MM.1S (cell line): ENCODE measurements at regions not wholly inside any gene's neighbourhood (a gene's known extent, or its start where the extent isn't known, plus 50 kb on each side); places are given as distances from the start of the nearest gene placed in this dataset.

ENCODE experiments used
- EZH2 ChIP-seq: fragments of 300-600 bp; sonication (generic); optimal IDR thresholded peaks from 2 replicates; pipeline ENCODE3; 2017; ENCODE audit warnings: low read depth, mild to moderate bottlenecking, antibody characterized with exemption, low read length, mixed read lengths
- TF ChIP-seq, protein P1 (sequence below): fragments of 300-600 bp; sonication (generic); IDR thresholded peaks from 2 replicates; pipeline ENCODE4 v1.5.1; 2016; ENCODE audit warnings: antibody characterized with exemption, low read length, mixed read lengths

DNA sequence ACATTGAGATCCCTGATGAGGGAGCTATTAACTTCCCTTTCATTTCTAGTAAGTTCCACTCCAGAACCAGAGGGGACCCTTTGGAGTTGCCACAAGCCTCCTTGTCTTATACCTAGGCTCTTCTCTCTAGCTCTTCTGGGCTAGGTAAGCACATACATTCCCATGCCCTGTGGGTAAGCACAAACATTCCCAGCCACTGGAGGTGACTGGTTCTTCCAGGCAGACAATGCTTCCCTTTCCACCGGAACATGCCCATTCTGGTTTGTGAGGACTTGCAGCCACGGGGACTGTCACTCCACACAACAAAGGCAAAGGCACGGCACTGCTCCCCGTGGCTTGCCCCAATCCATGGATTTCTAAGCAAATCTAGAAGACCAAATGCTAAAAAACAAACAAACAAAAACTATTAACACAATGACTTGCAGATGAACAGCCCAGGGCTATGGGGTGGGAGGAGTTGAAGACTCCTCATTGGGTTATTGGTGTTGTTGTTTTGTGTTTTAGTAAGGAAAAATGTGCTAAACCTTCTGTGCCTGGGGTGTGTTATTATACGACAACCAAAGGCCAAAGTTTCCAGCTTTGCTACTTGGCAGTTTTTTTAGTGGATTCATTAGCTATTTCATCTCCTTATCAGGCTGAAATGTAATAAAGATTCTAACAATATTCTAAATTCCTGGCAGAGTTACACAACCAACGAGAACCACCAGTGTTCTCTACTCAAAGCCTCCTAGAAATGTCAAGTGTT lies 276.2 kb downstream of the SYK start:
- TF ChIP-seq, protein P1, sequence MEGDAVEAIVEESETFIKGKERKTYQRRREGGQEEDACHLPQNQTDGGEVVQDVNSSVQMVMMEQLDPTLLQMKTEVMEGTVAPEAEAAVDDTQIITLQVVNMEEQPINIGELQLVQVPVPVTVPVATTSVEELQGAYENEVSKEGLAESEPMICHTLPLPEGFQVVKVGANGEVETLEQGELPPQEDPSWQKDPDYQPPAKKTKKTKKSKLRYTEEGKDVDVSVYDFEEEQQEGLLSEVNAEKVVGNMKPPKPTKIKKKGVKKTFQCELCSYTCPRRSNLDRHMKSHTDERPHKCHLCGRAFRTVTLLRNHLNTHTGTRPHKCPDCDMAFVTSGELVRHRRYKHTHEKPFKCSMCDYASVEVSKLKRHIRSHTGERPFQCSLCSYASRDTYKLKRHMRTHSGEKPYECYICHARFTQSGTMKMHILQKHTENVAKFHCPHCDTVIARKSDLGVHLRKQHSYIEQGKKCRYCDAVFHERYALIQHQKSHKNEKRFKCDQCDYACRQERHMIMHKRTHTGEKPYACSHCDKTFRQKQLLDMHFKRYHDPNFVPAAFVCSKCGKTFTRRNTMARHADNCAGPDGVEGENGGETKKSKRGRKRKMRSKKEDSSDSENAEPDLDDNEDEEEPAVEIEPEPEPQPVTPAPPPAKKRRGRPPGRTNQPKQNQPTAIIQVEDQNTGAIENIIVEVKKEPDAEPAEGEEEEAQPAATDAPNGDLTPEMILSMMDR = no peak
- no peak for TF ChIP-seq EZH2
